ENCODE measurements at regions not wholly inside any gene's neighbourhood (a gene's known extent, or its start where the extent isn't known, plus 50 kb on each side); places are given as distances from the start of the nearest gene placed in this dataset.

- no peak for ATAC-seq
- Histone ChIP-seq H3K9me3 (no peaks in the 10 kb centered on the region), H3K4me1 (no peaks in the 10 kb centered on the region), H3K27ac (no peak overlapping the region), H3K27me3 (peaks cover 10% of the 10 kb centered on the region), H3K36me3 (no peaks in the 10 kb centered on the region), H3K4me3 (no peak overlapping the region)
- TF ChIP-seq, protein P1, sequence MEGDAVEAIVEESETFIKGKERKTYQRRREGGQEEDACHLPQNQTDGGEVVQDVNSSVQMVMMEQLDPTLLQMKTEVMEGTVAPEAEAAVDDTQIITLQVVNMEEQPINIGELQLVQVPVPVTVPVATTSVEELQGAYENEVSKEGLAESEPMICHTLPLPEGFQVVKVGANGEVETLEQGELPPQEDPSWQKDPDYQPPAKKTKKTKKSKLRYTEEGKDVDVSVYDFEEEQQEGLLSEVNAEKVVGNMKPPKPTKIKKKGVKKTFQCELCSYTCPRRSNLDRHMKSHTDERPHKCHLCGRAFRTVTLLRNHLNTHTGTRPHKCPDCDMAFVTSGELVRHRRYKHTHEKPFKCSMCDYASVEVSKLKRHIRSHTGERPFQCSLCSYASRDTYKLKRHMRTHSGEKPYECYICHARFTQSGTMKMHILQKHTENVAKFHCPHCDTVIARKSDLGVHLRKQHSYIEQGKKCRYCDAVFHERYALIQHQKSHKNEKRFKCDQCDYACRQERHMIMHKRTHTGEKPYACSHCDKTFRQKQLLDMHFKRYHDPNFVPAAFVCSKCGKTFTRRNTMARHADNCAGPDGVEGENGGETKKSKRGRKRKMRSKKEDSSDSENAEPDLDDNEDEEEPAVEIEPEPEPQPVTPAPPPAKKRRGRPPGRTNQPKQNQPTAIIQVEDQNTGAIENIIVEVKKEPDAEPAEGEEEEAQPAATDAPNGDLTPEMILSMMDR (IDR thresholded peaks at IDR 0.05) = no peak
- DNase-seq = no peak
- intact Hi-C loops (cut with DNase I) = no loop called here
Measured at GRCh38 chr14:94995551-94995950, 161.8 kb downstream of the DICER1 start.

DNA sequence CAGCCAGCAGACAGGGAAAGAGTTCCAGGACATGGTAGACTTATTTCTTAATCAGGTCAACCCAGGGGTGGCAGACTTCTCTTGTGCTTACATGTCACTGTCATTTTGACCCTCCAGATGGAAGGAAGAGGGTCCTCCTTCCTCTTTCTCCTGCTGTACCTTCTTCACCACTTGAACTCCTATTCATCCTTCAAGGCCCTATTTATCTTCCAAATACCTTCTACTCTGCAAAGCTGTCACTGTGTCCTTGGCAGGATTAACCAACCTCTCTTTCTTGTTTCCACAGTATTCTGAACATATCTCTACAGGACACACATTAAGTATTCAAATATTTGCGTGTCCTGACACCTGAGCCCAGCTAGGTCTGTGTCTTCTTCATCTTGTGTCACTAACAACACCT lies 163.1 kb downstream of the DICER1 start:
- no peaks in the 10 kb centered on the region for H3K36me3 ChIP-seq
- H3K4me3 ChIP-seq = no peak overlapping the region
- TF ChIP-seq, protein P1 (IDR thresholded peaks at IDR 0.05) = no peak
- DNase-seq = no peak
- ATAC-seq = no peak
- intact Hi-C loops (cut with DNase I) = no loop called here
- H3K27ac ChIP-seq = no peak overlapping the region
- peaks cover 10% of the 10 kb centered on the region for H3K27me3 ChIP-seq
- no peaks in the 10 kb centered on the region for H3K9me3 ChIP-seq
- no peaks in the 10 kb centered on the region for H3K4me1 ChIP-seq

DNA sequence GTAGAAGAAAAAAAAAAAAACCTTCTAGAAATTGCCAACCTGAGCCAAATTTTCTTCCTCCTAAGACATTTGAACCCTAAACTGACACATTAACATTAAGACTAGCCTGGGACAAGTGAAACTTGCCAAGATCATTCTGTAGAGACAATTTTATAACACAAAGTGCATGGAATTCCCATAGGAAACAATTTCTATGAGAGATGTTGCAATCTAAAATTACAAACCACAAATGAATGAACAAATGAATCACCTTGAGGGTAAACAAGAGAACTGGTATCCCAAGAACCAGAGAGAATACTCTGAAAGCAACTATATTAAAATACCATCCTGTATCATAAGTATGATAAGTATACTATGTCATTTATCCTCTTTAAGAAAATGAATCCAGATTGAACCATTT lies 165.3 kb downstream of the DICER1 start:
- Histone ChIP-seq H3K4me1 (no peaks in the 10 kb centered on the region), H3K36me3 (no peaks in the 10 kb centered on the region), H3K27me3 (peaks cover 3% of the 10 kb centered on the region), H3K27ac (no peak overlapping the region), H3K4me3 (no peak overlapping the region), H3K9me3 (no peaks in the 10 kb centered on the region)
- intact Hi-C loops (cut with DNase I) = no loop called here
- DNase-seq (no peak), ATAC-seq (no peak)
- TF ChIP-seq, protein P1 (IDR thresholded peaks at IDR 0.05) = no peak

DNA sequence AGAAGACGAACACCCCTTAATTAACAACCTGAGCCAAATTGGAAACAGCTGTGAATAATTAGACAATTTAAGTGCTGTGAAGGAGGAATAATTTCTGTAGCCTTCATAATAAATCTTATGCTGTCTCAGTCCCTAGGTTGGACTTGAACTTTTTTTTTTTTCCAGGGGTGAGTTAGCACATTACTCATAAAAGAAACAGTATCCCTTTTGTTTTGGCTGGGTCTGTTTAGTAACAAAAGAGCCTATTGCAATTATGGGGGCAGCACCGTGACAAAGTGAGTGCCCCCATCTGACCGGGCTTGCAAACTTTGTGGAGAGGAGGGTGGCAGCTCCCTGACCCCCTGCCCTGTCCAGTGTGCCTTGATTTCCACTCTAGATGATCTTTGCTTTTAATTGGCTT lies 167.4 kb downstream of the DICER1 start:
- Histone ChIP-seq H3K27me3 (no peaks in the 10 kb centered on the region), H3K27ac (no peak overlapping the region), H3K9me3 (no peaks in the 10 kb centered on the region), H3K4me3 (no peak overlapping the region), H3K36me3 (no peaks in the 10 kb centered on the region), H3K4me1 (no peaks in the 10 kb centered on the region)
- DNase-seq (no peak), ATAC-seq (no peak)
- intact Hi-C loops (cut with DNase I) = no loop called here
- TF ChIP-seq, protein P1 (IDR thresholded peaks at IDR 0.05) = no peak

DNA sequence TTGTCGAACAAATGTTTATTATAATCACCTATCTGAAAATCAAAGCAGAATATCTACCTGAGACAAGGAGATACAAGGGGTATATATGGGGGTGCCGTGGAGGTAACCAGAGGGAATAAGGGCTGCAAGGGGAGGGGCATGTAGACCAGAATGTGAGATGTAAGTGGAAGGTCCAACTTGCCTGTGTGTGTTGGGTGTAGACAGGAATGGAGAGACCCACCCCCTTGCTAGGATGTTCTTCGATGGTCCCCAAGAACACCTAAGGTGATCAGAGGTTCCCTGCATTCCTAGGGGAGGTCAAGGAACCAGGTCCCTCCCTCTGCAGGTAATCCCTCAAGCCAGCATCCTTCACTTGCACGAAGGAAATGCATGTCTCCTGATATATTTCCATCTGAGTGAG lies 167.9 kb downstream of the DICER1 start:
- Histone ChIP-seq H3K9me3 (no peaks in the 10 kb centered on the region), H3K27me3 (no peaks in the 10 kb centered on the region), H3K36me3 (no peaks in the 10 kb centered on the region), H3K4me1 (no peaks in the 10 kb centered on the region), H3K27ac (no peak overlapping the region), H3K4me3 (no peak overlapping the region)
- TF ChIP-seq, protein P1 (IDR thresholded peaks at IDR 0.05) = no peak
- no peak for DNase-seq
- intact Hi-C loops (cut with DNase I) = no loop called here
- no peak for ATAC-seq

DNA sequence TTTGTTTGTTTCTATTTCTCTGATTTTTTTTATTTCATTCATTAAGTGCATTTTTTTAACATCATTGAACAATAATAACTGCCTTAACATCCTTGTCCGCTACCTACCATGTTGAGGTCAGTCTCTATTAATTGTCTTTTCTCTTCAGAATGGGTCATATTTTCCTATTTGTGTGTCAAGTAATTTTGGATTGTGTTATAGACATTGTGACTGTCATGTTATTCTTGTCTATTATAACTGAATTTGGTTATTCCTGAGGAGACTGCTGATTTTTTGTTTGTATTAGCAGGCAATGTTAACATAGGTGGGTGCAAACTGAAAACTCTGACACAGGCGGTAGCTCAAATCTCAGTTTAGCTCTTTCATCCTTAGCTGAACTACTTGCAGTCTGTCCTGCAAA lies 169.9 kb downstream of the DICER1 start:
- TF ChIP-seq, protein P1 (IDR thresholded peaks at IDR 0.05) = no peak
- no peaks in the 10 kb centered on the region for H3K4me1 ChIP-seq
- no peak overlapping the region for H3K4me3 ChIP-seq
- H3K27me3 ChIP-seq = no peaks in the 10 kb centered on the region
- no peak overlapping the region for H3K27ac ChIP-seq
- DNase-seq (no peak), ATAC-seq (no peak)
- intact Hi-C loops (cut with DNase I) = no loop called here
- no peaks in the 10 kb centered on the region for H3K36me3 ChIP-seq
- H3K9me3 ChIP-seq = no peaks in the 10 kb centered on the region
